PC-3 (cell line): ENCODE measurements at regions not wholly inside any gene's neighbourhood (a gene's known extent, or its start where the extent isn't known, plus 50 kb on each side); places are given as distances from the start of the nearest gene placed in this dataset.
A peak's percentile ranks its signal among the peaks of the same experiment; 100 is the strongest.

ENCODE experiments used
- ATAC-seq: fragments of 200-7000 bp; cut with Tn5 transposase; 2 replicates; pipeline ENCODE4 v1.9.1; 2020; ENCODE audit warnings: mild to moderate bottlenecking, moderate library complexity
- BruUV-seq: library from RNA; stranded (reverse); fragments of 400-500 nt; replicated peaks from 2 replicates; lab custom pipeline; 2021; lab: Mats Ljungman, UMichigan
- CTCF ChIA-PET: fragments of 300-600 bp; sonication (Branson Sonifier 250); formaldehyde crosslinking; loops from one replicate; lab custom pipeline; 2022; ENCODE audit warnings: antibody characterized with exemption; lab: Charles Lee
- POLR2A ChIA-PET: fragments of 300-600 bp; sonication (Branson Sonifier 250); formaldehyde crosslinking; loops from one replicate; lab custom pipeline; 2022; ENCODE audit warnings: antibody characterized with exemption; ENCODE audit not compliant: unreplicated experiment; lab: Charles Lee
- DNase-seq: peaks from one replicate; pipeline ENCODE4 v3.0.0-alpha.2; 2015
- H2AFZ ChIP-seq: fragments of 300-600 bp; sonication (generic); 2 replicates; pipeline ENCODE4 v1.6.0; 2016; ENCODE audit warnings: antibody characterized with exemption, low read length
- H3F3A ChIP-seq: fragments of 300-600 bp; sonication (generic); one replicate; pipeline ENCODE4 v1.6.0; 2017; ENCODE audit warnings: antibody characterized with exemption, low read length, control low read depth, mild to moderate bottlenecking; ENCODE audit not compliant: unreplicated experiment
- H3K27ac ChIP-seq: fragments of 300-600 bp; sonication (generic); 2 replicates; pipeline ENCODE4 v1.5.1; 2016; ENCODE audit warnings: mild to moderate bottlenecking, low read length
- H3K27me3 ChIP-seq: fragments of 300-600 bp; sonication (generic); 2 replicates; pipeline ENCODE4 v1.6.1; 2016; ENCODE audit warnings: low read length, mixed read lengths
- H3K36me3 ChIP-seq: fragments of 300-600 bp; sonication (generic); 2 replicates; pipeline ENCODE4 v1.6.1; 2016; ENCODE audit warnings: low read depth, mixed run types, low read length, mixed read lengths
- H3K4me1 ChIP-seq: fragments of 300-600 bp; sonication (generic); 2 replicates; pipeline ENCODE4 v1.5.1; 2016; ENCODE audit warnings: low read length; ENCODE audit not compliant: insufficient read depth
- H3K4me2 ChIP-seq: fragments of 300-600 bp; sonication (generic); 2 replicates; pipeline ENCODE4 v1.6.0; 2016; ENCODE audit warnings: low read length
- H3K4me3 ChIP-seq: fragments of 300-600 bp; sonication (generic); 2 replicates; pipeline ENCODE4 v1.5.1; 2016; ENCODE audit warnings: mild to moderate bottlenecking, low read length, mixed read lengths
- H3K79me2 ChIP-seq: fragments of 300-600 bp; sonication (generic); 2 replicates; pipeline ENCODE4 v1.6.1; 2017; ENCODE audit warnings: low read length, mixed read lengths
- H3K9ac ChIP-seq: fragments of 300-600 bp; sonication (generic); 2 replicates; pipeline ENCODE4 v1.6.0; 2016; ENCODE audit warnings: mild to moderate bottlenecking, low read length
- H3K9me2 ChIP-seq: fragments of 300-600 bp; sonication (generic); replicated peaks from 2 replicates; pipeline ENCODE4 v1.6.1; 2016; ENCODE audit warnings: mixed run types, low read length, mixed read lengths
- H3K9me3 ChIP-seq: fragments of 300-600 bp; sonication (generic); 2 replicates; pipeline ENCODE4 v1.6.1; 2016; ENCODE audit warnings: low read length, mixed read lengths
- H4K20me1 ChIP-seq: fragments of 300-600 bp; sonication (generic); 2 replicates; pipeline ENCODE4 v1.6.1; 2016; ENCODE audit warnings: low read length, mixed read lengths
- CTCF ChIP-seq: fragments of 300-600 bp; sonication (generic); conservative IDR thresholded peaks from 2 replicates; pipeline ENCODE4 v1.5.1; 2017; ENCODE audit warnings: antibody characterized with exemption, low read depth, mild to moderate bottlenecking, low read length
- EZH2 ChIP-seq: fragments of 300-600 bp; sonication (generic); IDR thresholded peaks from one replicate; pipeline ENCODE4 v1.6.1; 2017; ENCODE audit warnings: antibody characterized with exemption, mild to moderate bottlenecking, low read length; ENCODE audit not compliant: unreplicated experiment
- EZH2phosphoT487 ChIP-seq: fragments of 300-600 bp; sonication (generic); IDR thresholded peaks from 2 replicates; pipeline ENCODE4 v1.6.1; 2018; ENCODE audit warnings: mild to moderate bottlenecking, antibody characterized with exemption, low read length, borderline replicate concordance
- intact Hi-C: fragments of 100-400 bp; cut with micrococcal nuclease; formaldehyde crosslinking; loops from 2 replicates; pipeline ENCODE4 v1.9.0; 2023

GRCh38 chr5:159571501-159572244 lies 241.4 kb upstream of the IL12B start:
- Histone ChIP-seq H3F3A (no peaks in the 10 kb centered on the region), H4K20me1 (no peaks in the 10 kb centered on the region), H3K9me2 (no peaks in the 10 kb centered on the region), H3K9me3 (no peaks in the 10 kb centered on the region), H3K9ac (no peak overlapping the region), H2AFZ (no peak overlapping the region), H3K4me3 (no peak overlapping the region), H3K4me1 (peaks cover 16% of the 10 kb centered on the region), H3K4me2 (peak overlapping the region; percentile 49), H3K27ac (peak overlapping the region; percentile 41), H3K79me2 (no peaks in the 10 kb centered on the region), H3K27me3 (no peaks in the 10 kb centered on the region), H3K36me3 (no peaks in the 10 kb centered on the region)
- TF ChIP-seq EZH2 (no peak), CTCF (no peak), EZH2phosphoT487 (no peak)
- BruUV-seq = no TSS peak
- intact Hi-C loops = no loop called here
- peak; percentile 99 for ATAC-seq
- DNase-seq = peak; percentile 86
- POLR2A ChIA-PET = no interaction called here
- CTCF ChIA-PET = no interaction called here

GRCh38 chr5:159576902-159577301 lies 246.6 kb upstream of the IL12B start:
- H3K9ac ChIP-seq = no peak overlapping the region
- no peaks in the 10 kb centered on the region for H3K27me3 ChIP-seq
- no peak overlapping the region for H3K27ac ChIP-seq
- peaks cover 14% of the 10 kb centered on the region for H3K4me1 ChIP-seq
- no peaks in the 10 kb centered on the region for H3F3A ChIP-seq
- intact Hi-C loops = no loop called here
- no peak for DNase-seq
- H3K9me2 ChIP-seq = no peaks in the 10 kb centered on the region
- TF ChIP-seq EZH2phosphoT487 (no peak), CTCF (no peak), EZH2 (no peak)
- H3K36me3 ChIP-seq = no peaks in the 10 kb centered on the region
- CTCF ChIA-PET = no interaction called here
- no TSS peak for BruUV-seq
- H3K79me2 ChIP-seq = no peaks in the 10 kb centered on the region
- no peaks in the 10 kb centered on the region for H3K9me3 ChIP-seq
- H3K4me3 ChIP-seq = no peak overlapping the region
- POLR2A ChIA-PET = no interaction called here
- H4K20me1 ChIP-seq = no peaks in the 10 kb centered on the region
- no peak overlapping the region for H3K4me2 ChIP-seq
- no peak for ATAC-seq
- no peak overlapping the region for H2AFZ ChIP-seq
